ENCODE measurements at regions not wholly inside any gene's neighbourhood (a gene's known extent, or its start where the extent isn't known, plus 50 kb on each side); places are given as distances from the start of the nearest gene placed in this dataset.

GRCh38 chr20:62548471-62548870 is 72.7 kb upstream of the GATA5 start:
- TF ChIP-seq CTCF (IDR thresholded peaks at IDR 0.05; ENCODE audit: low read depth, low read length, poor library complexity, severe bottlenecking) (no peak), EZH2phosphoT487 (IDR thresholded peaks at IDR 0.05; ENCODE audit: borderline replicate concordance, low read length) (no peak)
